Liver (tissue), 8 donors: ENCODE measurements at regions not wholly inside any gene's neighbourhood (a gene's known extent, or its start where the extent isn't known, plus 50 kb on each side); places are given as distances from the start of the nearest gene placed in this dataset.

ENCODE experiments used
- DNase-seq: peaks from one replicate; pipeline ENCODE4 v3.0.0-alpha.2; 2017; ENCODE audit warnings: low spot score
- H3K27ac ChIP-seq, 2 donors: one replicate each; pipeline ENCODE4 v1.7.0; 2013; ENCODE audit warnings: inconsistent platforms in 2 of 2, low read length in 2 of 2, control low read depth in 1 of 2, low read depth in 1 of 2, mild to moderate bottlenecking in 1 of 2
- H3K27me3 ChIP-seq, 4 donors: one replicate each; pipeline versions ENCODE4 v1.6.1 to v1.7.0; 2013; ENCODE audit warnings: low read length in 3 of 4, inconsistent platforms in 1 of 4, mild to moderate bottlenecking in 1 of 4, moderate library complexity in 1 of 4; ENCODE audit not compliant: control insufficient read depth in 4 of 4, insufficient read depth in 4 of 4
- H3K36me3 ChIP-seq, 4 donors: one replicate each; pipeline versions ENCODE4 v1.6.1 to v1.7.0; 2013; ENCODE audit warnings: low read length in 3 of 4, mild to moderate bottlenecking in 3 of 4, low read depth in 1 of 4, moderate library complexity in 1 of 4; ENCODE audit not compliant: control insufficient read depth in 4 of 4, insufficient read depth in 3 of 4
- H3K4me1 ChIP-seq, 4 donors: one replicate each; pipeline versions ENCODE4 v1.6.1 to v1.7.0; 2013; ENCODE audit warnings: low read length in 3 of 4, mild to moderate bottlenecking in 3 of 4, moderate library complexity in 1 of 4; ENCODE audit not compliant: control insufficient read depth in 4 of 4, insufficient read depth in 4 of 4
- H3K4me3 ChIP-seq, 3 donors: one replicate each; pipeline versions ENCODE4 v1.6.1 to v1.7.0; 2013; ENCODE audit warnings: low read length in 3 of 3, control low read depth in 1 of 3, low read depth in 1 of 3, mild to moderate bottlenecking in 1 of 3
- H3K9ac ChIP-seq, 2 donors: one replicate each; pipeline ENCODE4 v1.7.0; 2013; ENCODE audit warnings: low read length in 2 of 2, mild to moderate bottlenecking in 2 of 2, moderate library complexity in 2 of 2, control low read depth in 1 of 2, low read depth in 1 of 2
- H3K9me3 ChIP-seq, 4 donors: one replicate each; pipeline versions ENCODE4 v1.6.1 to v1.7.0; 2013; ENCODE audit warnings: low read length in 3 of 4; ENCODE audit not compliant: control insufficient read depth in 4 of 4
- FOXA1 ChIP-seq: IDR thresholded peaks from 2 replicates; pipeline ENCODE4 v1.6.1; 2016; ENCODE audit warnings: antibody characterized with exemption
- HNF4A ChIP-seq, 2 donors: conservative IDR thresholded peaks; 2 replicates each; pipeline ENCODE4 v1.6.1; 2016; ENCODE audit warnings: antibody characterized with exemption in 2 of 2, mild to moderate bottlenecking in 2 of 2
- NR2F2 ChIP-seq: IDR thresholded peaks from 2 replicates; pipeline ENCODE4 v1.6.1; 2016; ENCODE audit warnings: antibody characterized with exemption
- RAD21 ChIP-seq, 2 donors: IDR thresholded peaks; 2 replicates each; pipeline ENCODE4 v1.6.1; 2016; ENCODE audit warnings: antibody characterized with exemption in 2 of 2, mild to moderate bottlenecking in 2 of 2
- RXRA ChIP-seq, 2 donors: IDR thresholded peaks; 2 replicates each; pipeline ENCODE4 v1.6.1; 2017 to 2018; ENCODE audit warnings: antibody characterized with exemption in 2 of 2, mild to moderate bottlenecking in 1 of 2
- WGBS: extraction: QIAGEN DNeasy Blood & Tissue Kit; methylation state at CpG from one replicate; pipeline ENCODE4 v1.1.7; 2013; 5-methylcytosine and 5-hydroxymethylcytosine counted together
- TF ChIP-seq, protein P1 (sequence below): IDR thresholded peaks from 2 replicates; pipeline ENCODE4 v1.6.1; 2016; ENCODE audit warnings: antibody characterized with exemption, mild to moderate bottlenecking
- TF ChIP-seq, protein P2 (sequence below): fragments of 150-350 bp; IDR thresholded peaks from 2 replicates; pipeline ENCODE4 v1.5.1; 2017; ENCODE audit warnings: improper control_type of control experiment, low read depth, low read length; ENCODE audit not compliant: missing input control
- TF ChIP-seq, protein P3 (sequence below): IDR thresholded peaks from 2 replicates; pipeline ENCODE4 v1.6.1; 2016; ENCODE audit warnings: antibody characterized with exemption
- donor health status: healthy.
- donor health status: healthy.
- donor health status: healthy.
- donor health status: healthy.
- donor health status: healthy.

DNA sequence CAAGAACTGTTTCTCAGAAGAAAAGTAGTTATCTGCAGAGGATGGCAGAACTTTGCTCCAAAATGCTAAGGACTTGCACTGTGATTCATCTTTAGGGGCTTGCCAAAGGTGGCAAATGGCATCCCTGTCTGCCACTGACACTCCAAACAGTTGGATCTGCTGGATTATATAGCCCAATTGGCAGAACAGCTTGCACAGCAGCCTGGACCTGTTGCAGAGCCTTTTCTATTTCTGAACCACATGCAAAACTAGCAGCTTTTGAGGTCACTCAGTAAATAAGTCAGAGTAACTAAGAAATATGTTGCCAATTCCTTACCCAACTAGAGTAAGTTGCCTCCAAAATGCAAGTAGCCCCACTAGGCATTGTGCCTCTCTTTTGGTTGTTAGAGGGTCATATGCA is 397.5 kb upstream of the NOVA1 start (continued):
- TF ChIP-seq NR2F2 = no peak
- TF ChIP-seq RAD21 (IDR thresholded peaks at IDR 0.05) = no peak
- TF ChIP-seq, protein P1, sequence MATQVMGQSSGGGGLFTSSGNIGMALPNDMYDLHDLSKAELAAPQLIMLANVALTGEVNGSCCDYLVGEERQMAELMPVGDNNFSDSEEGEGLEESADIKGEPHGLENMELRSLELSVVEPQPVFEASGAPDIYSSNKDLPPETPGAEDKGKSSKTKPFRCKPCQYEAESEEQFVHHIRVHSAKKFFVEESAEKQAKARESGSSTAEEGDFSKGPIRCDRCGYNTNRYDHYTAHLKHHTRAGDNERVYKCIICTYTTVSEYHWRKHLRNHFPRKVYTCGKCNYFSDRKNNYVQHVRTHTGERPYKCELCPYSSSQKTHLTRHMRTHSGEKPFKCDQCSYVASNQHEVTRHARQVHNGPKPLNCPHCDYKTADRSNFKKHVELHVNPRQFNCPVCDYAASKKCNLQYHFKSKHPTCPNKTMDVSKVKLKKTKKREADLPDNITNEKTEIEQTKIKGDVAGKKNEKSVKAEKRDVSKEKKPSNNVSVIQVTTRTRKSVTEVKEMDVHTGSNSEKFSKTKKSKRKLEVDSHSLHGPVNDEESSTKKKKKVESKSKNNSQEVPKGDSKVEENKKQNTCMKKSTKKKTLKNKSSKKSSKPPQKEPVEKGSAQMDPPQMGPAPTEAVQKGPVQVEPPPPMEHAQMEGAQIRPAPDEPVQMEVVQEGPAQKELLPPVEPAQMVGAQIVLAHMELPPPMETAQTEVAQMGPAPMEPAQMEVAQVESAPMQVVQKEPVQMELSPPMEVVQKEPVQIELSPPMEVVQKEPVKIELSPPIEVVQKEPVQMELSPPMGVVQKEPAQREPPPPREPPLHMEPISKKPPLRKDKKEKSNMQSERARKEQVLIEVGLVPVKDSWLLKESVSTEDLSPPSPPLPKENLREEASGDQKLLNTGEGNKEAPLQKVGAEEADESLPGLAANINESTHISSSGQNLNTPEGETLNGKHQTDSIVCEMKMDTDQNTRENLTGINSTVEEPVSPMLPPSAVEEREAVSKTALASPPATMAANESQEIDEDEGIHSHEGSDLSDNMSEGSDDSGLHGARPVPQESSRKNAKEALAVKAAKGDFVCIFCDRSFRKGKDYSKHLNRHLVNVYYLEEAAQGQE = no peak

DNA sequence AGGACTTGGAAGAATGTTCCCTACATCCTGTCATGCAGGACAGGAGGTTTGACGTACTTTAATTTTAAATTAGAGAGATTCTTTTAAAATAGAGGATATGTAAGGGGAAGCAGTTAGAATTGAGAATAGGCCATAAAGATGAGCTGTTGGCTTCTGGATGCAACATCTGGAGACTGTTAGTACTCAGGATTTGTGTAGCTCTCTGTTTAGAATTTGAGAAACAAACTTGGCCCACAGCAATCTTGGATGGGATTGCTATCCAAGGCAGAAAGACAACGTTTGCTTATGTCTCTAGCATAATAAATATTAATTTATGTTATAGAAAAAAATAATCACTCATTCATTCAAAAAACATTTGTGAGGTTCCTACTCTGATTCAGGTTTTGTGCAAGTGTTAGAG is 398.4 kb upstream of the NOVA1 start:
- Histone ChIP-seq H3K9me3 (no peaks in the 10 kb centered on the region), H3K27ac (no peak overlapping the region), H3K4me3 (no peak overlapping the region), H3K4me1 (no peaks in the 10 kb centered on the region), H3K9ac (no peak overlapping the region), H3K27me3 (no peaks in the 10 kb centered on the region), H3K36me3 (no peaks in the 10 kb centered on the region)
- WGBS = 62% methylated on average over 2 of the region's 2 CpGs
- TF ChIP-seq, protein P2, sequence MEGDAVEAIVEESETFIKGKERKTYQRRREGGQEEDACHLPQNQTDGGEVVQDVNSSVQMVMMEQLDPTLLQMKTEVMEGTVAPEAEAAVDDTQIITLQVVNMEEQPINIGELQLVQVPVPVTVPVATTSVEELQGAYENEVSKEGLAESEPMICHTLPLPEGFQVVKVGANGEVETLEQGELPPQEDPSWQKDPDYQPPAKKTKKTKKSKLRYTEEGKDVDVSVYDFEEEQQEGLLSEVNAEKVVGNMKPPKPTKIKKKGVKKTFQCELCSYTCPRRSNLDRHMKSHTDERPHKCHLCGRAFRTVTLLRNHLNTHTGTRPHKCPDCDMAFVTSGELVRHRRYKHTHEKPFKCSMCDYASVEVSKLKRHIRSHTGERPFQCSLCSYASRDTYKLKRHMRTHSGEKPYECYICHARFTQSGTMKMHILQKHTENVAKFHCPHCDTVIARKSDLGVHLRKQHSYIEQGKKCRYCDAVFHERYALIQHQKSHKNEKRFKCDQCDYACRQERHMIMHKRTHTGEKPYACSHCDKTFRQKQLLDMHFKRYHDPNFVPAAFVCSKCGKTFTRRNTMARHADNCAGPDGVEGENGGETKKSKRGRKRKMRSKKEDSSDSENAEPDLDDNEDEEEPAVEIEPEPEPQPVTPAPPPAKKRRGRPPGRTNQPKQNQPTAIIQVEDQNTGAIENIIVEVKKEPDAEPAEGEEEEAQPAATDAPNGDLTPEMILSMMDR = no peak
- TF ChIP-seq HNF4A (conservative IDR thresholded peaks at IDR 0.05) = no peak
- no peak for DNase-seq

DNA sequence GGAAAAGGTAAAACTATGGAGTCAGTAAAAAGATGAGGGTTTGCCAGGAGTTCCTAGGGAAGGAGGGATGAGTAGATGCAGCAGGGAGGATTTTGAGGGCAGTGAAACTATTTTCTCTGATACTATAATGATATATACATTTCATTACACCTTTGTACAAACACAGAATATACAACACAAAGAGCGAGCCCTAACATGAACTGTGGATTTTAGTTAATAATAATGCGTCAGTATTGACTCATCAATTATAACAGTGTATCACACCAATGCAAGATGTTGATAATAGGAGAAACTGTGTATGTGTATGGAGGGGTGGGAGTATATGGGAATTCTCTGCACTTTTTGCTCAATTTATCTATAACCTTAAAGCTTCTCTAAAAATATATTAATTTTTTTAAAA is 404.3 kb upstream of the NOVA1 start:
- TF ChIP-seq, protein P2 = no peak
- TF ChIP-seq FOXA1 (no peak), RXRA (IDR thresholded peaks at IDR 0.05) (no peak)
- TF ChIP-seq, protein P3, sequence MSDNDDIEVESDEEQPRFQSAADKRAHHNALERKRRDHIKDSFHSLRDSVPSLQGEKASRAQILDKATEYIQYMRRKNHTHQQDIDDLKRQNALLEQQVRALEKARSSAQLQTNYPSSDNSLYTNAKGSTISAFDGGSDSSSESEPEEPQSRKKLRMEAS = no peak
- H3K4me1 ChIP-seq = no peaks in the 10 kb centered on the region
- no peaks in the 10 kb centered on the region for H3K27me3 ChIP-seq
- no peak for DNase-seq
- H3K9ac ChIP-seq = no peak overlapping the region
- no peaks in the 10 kb centered on the region for H3K36me3 ChIP-seq
- WGBS = 89% methylated on average over 2 of the region's 2 CpGs
- no peak overlapping the region for H3K4me3 ChIP-seq
- H3K9me3 ChIP-seq = no peaks in the 10 kb centered on the region
- H3K27ac ChIP-seq = no peak overlapping the region
